Loucy (cell line): ENCODE measurements at regions not wholly inside any gene's neighbourhood (a gene's known extent, or its start where the extent isn't known, plus 50 kb on each side); places are given as distances from the start of the nearest gene placed in this dataset.

Source experiments
- CTCF ChIP-seq: fragments of 200-600 bp; sonication (generic); conservative IDR thresholded peaks from 2 replicates; pipeline ENCODE4 v1.5.1; 2014; ENCODE audit warnings: mild to moderate bottlenecking, antibody characterized with exemption, low read length
- EZH2phosphoT487 ChIP-seq: fragments of 200-600 bp; IDR thresholded peaks from 2 replicates; pipeline ENCODE4 v1.6.1; 2018; ENCODE audit warnings: antibody characterized with exemption, mild to moderate bottlenecking, moderate library complexity, borderline replicate concordance

DNA sequence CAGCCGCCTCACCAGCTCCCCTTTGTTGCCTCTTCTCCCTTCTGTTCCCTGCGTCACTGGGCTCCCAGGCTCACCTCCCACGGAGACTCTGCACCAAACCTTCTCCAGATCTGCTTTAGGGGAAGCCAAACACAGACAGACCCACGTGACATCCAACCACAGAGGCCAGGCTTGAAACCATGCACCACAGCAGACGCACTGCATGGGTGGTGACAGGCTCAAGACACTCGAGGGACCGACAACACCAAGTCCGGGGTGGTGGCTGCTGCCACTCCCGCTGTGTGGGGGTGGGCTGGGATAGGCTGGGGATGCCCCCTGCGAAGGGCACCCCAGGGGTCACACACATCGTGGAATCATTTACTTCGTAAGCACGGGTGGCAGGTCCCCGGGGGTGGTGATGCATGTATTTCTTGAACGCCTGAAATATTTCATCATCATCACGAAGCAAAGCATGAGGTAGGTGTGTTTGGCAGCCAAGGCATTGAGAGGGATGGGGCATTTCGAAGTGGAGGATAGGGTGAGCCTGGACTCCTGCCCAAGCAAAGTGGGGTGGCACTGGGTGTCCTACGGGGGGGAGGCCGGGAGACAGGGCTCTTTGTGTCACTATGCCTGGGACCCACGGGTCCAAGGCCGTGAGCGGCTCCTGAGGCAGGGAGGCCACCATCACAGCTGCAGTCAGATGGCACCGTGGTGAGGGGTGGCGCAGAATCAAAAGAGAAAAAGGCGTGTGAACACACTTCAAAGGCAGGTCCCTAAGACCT is 66.8 kb upstream of the RFLNA start:
- TF ChIP-seq CTCF (no peak), EZH2phosphoT487 (no peak)
